NCI-H526 (cell line): ENCODE measurements at regions not wholly inside any gene's neighbourhood (a gene's known extent, or its start where the extent isn't known, plus 50 kb on each side); places are given as distances from the start of the nearest gene placed in this dataset.
"Not testable (repeated sequence)": the region's sequence is repeated elsewhere in the genome, so short reads cannot be mapped to it uniquely, and the experiment has no call there.

Experiments
- DNase-seq, 2 experiments: peaks; one replicate each; lab custom pipeline; 2025; lab: John Stamatoyannopoulos, UW

- DNase-seq: no peak
These were observed 74.1 kb downstream of the SLC35B3 start for GRCh38 chr6:8361259-8361658.

DNA sequence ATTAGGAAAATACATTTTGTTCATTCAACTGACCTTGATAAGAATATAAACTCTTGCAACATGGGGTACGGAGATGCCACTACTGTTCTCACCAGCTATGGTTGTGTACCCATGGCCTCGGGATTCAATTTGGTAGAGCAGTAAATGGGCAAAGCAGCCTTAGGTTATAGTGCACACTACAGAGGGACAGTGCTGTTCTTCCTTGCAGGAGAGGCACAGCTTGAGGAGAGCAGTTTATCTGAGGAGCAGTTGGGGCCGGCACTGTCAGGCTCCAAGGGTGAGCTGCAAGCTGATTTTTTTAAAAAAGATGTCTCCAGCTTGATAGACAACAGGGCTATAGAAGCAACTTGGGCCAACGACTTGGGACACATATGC lies 82.4 kb downstream of the SLC35B3 start:
- DNase-seq: no peak

DNA sequence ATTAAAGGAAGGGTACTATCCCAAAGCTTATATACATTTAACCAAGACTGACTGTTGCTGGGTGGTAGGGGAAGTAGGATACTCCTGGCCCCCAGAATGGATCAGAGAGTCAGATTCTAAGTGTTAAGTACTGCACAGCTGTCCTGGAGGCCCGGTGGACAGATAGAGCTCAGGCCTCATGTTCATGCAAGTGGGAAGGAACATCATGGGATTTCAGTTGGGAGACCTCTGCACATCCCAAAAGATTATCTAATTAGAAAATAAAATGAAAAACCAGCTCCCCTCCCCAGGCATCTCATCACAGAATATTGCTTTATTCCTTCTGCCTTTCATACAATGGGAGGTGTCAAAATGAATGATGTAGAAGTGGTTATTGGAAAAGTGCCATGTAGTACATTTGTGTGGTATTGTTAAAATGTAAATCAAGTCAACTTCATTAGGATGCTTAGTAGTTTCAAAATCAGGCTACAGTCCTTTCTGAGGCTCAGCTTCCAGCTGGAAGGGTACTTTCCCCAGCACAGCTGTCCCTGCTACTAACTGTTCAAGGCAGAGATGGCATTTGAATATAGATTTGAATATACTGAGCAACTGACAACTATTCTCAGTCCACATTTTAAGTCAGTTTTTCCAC lies 82.9 kb downstream of the SLC35B3 start:
- DNase-seq: peak; percentile 92 to 93

DNA sequence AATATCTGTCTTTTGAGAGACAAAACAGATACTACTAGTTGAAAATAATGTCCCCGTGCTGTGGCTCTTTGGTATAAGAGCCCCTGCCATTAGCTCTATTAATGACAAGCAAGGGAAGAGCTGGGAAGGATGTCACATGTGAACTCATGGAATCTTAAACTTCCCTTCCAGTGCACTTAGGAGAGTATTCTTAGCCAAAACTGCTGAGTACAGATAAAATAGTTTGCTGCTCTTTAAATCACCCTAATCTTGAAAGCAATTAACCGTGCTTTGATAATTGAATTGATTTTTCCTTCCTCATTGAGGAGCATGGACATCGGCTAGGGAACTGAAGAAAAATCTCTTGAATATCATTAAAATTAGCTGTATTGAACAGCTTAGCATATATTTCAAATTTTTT lies 91.7 kb downstream of the SLC35B3 start:
- no peak for DNase-seq

DNA sequence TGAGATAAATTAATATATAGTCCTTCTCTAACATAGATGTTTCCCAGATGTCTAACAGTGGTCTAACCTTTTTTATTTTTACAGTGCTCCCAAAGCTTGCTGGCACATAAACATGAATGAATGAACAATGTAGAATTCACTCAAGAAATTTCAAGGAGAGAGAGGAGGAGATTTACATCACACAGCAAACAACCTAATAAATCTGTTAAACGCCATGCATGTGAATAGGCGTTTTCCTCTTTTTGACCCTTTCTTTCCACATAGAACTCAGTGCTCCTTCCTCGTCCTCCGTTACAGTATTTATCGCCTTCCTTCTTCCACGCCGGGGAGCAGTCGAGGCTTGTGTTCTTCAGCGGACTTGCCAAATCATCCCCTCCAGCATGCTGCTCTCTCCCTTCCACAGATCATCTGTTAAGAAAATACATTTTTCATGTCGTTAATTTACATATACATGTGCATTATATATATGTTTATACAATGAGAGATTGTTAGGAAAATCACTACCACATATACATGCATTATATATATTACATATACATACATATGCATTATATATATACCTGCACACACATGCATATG lies 93.0 kb downstream of the SLC35B3 start:
- peak in 1 of 2 experiments; percentile 43 for DNase-seq

GRCh38 chr6:8337147-8337546 lies 98.2 kb downstream of the SLC35B3 start:
- DNase-seq: no peak

DNA sequence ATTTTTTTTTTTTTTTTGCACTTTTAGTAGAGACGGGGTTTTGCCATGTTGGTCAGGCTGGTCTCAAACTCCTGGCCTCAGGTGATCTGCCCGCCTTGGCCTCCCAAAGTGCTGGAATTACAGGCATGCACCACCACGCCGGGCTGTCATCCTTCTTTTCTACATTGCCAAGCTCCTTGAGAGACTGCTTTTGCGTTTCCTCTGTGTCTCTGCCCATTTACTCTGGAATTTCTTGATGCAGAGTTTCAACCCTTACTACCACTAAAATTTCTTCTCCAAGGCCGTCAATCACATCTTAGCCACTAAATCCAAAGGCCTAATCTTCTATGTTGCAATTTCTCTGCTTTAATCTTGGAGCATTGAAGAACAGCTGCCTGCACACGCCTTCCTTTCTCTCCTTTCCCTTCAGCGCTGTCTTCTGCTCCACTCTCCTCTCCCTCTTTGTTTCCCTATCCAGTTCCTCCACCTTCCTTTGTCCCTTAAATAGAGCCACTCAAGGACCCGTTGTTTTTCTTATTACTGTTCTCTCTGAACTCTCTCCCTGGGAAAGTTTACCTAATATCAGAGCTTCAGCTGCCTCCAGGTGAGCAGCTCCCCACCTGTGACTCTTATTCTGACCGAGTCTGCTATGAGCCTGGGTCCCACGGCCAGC lies 98.8 kb downstream of the SLC35B3 start:
- no peak for DNase-seq

DNA sequence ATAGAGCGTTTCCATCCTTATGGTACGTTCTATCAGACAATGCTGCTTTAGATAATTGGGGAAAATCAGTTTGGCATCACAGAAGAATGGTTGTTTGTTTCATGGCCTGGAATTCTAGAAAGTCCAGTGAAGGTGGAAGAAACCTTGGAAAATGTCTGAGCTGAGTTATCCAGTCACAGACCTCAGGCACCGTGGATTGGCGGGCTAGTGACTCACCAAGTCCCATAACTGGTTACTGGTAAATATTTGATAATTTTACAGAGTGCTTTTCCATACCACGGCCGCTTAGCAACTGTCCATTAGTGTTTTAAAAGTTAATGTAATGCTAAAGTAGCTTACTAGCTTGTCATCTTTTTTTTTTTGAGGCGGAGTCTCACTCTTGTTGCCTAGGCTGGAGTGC lies 99.4 kb downstream of the SLC35B3 start:
- DNase-seq: no peak

GRCh38 chr6:8335381-8335780 lies 100.0 kb downstream of the SLC35B3 start:
- DNase-seq: peak; percentile 30 to 34

DNA sequence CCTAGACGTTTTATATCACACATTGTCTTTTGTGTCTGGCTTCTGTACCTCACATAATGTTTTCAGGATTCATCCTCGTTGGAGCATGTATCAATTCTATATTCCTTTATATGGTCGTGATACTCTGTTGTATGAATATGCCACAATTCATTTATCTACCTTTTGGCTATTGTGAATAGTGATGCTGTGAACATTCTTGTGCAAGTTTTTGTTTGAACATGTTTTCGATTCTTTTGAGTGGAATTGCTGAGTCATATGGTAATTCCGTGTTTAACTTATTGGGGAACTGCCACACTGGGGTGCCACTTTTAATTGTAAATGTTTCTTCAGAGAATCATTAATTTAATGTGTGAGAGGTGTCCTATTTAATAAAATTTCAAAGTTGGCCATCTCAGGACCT lies 101.2 kb downstream of the SLC35B3 start:
- DNase-seq: no peak

DNA sequence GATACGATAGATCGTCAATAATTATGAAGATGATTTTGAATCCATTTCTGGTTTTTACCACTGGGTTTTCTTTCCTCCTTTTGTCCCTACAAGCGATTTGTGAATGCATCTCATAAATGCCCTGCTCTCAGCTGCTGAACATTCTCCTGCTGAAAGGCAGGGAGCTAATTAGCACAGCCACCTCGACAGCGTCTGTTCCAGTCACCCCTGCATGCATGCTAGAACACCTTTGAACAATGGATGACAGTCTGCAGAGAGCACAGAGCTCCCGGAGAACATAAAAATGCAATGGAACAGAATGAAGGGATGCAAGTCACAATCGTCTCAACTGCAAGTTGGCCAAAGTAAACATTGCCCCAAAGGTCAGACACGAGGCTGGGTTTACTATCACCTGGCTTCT lies 105.8 kb downstream of the SLC35B3 start:
- peak; percentile 60 to 88 for DNase-seq

DNA sequence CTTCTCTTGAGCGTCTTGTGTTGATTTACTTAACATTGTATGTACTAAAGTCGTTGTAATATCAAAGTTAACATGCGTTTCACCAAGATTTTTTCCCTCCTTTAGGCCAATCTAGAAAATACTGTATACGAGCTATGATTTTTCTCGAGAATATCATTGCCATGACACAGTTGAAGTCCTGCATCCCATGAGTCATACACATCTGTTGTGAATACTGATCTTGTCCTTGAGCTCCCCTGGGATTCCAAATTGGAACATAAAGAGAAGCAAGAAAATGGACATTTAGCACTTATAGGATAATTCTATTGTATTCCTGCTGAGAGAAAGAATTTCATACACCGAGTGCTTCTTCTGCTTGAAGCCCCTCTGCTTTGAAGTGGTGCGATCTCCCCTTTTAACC lies 109.6 kb downstream of the SLC35B3 start:
- no peak for DNase-seq

DNA sequence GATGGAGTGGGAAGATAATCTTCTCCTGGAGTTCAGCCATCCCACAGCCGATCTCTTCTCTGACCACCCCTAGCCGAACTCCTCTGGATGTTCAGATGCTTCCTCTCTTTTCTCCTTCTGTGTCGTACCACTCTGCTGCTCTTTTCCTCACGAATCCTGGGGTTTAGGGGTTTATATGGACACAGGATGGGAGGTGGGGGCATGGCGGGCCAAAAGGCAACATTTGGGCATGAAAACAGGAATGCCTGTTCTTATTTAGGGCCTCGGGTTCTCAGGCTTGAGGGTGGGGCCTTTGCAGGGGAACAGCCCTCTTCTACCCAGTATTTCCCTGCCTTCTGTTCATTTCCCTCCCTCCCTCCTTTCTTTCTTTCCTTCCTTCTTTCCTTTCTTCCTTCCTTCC lies 112.7 kb downstream of the SLC35B3 start:
- no peak for DNase-seq

DNA sequence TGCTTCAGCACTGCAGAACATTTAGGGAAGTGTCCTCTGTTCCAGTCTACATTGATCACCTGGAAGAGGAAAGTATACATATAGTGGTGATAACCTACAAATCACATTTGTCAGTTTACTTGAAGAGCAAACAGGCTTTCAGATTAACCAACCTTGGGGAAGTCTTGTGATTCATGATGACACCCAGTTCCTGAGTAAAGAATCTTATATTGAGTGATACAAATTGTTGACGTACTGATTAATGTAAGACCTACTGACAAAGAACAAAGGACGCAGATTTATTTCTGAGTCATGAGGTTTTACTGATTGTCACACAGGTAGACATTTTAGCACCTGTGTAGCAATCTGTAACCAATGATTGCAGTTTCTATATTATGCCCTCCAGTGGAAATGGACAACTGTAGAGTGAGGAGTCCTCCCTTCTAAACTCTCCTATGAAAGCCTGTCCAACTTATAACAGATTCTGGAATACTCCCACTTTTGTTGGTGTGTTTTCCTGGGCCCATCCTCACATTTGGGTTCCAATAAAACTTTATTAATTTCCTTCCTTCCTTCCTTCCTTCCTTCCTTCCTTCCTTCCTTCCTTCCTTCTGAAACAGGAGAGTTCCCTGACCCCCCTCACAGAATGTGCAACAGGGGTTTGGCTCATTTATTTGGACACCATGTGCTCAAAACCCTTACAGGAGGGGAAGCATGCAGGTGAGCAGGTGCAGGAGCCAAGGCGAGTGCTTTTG lies 113.5 kb downstream of the SLC35B3 start:
- no peak for DNase-seq

DNA sequence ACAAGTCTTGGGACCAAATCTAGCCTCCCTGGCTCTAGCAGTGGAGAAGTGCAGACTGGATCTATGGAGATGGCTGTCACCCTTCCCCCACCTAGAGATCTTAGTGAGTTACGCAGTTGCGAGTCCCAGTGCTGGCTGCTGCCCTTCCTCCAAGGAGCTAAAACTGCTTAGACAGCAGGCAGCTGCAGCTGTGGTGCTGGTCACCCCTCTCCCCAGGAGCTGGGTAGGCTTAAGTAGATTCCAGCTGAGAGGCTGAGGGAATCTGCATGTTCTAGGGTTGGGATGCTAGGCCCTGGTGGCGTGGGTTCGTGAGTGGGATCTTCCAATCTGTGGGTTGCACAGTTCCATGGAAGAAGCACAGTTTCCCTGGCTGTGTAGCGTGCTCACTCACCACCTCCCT lies 120.2 kb downstream of the SLC35B3 start:
- DNase-seq: no peak

- no peak for DNase-seq
These were observed 133.8 kb downstream of the SLC35B3 start for GRCh38 chr6:8301502-8301901.

GRCh38 chr6:8299034-8299433 lies 136.3 kb downstream of the SLC35B3 start:
- DNase-seq: peak; percentile 50 to 78

DNA sequence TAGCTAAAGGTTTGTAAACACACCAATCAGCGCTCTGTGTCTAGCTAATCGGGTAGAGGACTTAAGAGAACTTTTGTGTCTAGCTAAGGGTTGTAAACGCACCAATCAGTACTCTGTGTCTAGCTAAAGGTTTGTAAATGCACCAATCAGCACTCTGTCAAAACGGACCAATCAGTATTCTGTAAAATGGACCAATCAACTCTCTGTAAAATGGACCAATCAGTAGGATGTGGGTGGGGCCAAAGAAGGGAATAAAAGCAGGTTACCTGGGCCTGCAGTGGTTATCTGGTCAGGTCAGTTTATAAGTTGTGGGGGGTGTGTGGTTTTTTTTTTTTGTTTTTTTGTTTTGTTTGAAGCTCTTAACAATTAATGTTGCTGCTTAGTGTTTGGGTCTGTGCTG lies 152.4 kb downstream of the SLC35B3 start:
- not testable (repeated sequence) for DNase-seq

DNA sequence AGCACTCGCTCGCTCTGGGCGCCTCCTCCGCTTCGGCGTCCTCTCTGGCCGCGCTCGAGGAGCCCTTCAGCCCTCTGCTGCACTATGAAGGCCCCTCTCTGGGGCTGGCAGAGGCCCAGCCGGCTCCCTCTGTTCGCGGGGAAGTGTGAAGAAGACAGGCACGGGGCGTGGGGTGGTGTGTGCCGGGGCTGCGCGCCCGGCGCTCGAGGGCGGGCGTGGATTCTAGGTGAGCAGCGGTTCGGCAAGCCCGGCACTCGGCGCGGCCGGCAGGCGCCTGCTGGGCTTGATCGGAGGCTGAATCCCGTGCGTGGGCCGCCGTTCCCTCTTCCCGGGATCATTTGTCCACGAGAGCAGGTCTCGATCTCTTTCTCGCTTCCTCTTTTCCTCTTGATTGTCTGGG lies 153.0 kb downstream of the SLC35B3 start:
- DNase-seq: no peak

GRCh38 chr6:8279041-8279805 lies 156.1 kb downstream of the SLC35B3 start:
- peak; percentile 10 to 40 for DNase-seq

GRCh38 chr6:8278562-8278961 lies 156.8 kb downstream of the SLC35B3 start:
- no peak for DNase-seq

GRCh38 chr6:8277769-8278168 lies 157.6 kb downstream of the SLC35B3 start:
- DNase-seq: no peak
